ENCODE measurements at regions not wholly inside any gene's neighbourhood (a gene's known extent, or its start where the extent isn't known, plus 50 kb on each side); places are given as distances from the start of the nearest gene placed in this dataset.

- no peak for DNase-seq
Observed at GRCh38 chr21:27190601-27191000, 223.7 kb upstream of the ADAMTS5 start.

DNA sequence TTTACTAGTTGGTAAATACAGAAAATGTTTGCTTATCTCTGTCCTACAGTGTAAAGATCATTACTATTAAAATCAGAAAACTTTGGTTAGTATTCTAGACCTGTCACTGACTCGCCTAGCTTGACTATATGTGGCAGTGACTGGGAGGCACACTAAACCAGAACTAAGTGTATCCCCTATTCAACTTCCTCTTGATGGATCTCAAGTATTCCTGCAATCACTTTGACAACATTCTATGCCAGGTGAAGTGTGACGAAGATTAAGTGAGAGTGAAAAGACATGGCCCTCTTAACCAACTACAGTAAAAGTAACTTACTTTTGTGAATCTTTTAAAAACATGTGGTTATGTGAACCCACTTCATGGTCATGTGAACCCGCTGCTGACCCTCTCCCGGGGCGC is 223.0 kb upstream of the ADAMTS5 start:
- DNase-seq = no peak

DNA sequence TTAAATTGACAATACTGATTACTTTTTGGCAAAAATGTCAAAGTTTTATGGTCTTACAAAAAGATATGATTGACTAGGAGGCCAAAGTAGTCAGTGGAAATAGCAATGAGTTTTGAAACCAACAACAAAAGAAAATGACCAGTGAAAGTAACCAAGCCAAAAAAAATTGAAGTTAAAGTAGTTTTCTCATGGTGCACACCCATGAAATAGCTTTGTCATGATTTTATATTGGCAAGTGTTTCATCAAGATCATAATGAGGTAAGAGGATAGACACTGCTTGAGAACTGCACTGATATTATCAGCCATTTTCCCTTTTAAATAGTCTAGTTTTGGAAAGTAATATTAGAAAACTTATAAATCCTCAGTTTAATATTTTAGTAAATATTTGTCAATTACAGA is 206.2 kb upstream of the ADAMTS5 start:
- no peak for DNase-seq

DNA sequence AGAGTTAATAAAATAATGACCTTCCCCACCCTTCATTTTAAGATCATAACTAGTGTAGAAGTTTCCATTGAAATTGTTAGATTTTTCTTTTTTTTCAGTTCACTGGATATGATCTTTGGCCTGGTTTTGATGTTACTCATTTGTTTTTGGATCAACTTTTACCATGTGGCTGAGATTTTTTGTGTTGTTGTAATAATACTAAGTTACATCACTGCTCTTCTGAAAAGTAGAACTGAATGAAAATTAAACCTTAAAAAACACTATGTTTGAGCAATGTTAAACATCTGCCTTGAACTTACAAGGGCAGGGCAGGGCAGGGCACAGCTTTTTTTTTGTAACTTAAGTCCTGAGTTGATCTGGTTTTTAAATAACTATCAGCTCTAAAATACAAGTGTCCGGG is 204.8 kb upstream of the ADAMTS5 start:
- no peak for DNase-seq

DNA sequence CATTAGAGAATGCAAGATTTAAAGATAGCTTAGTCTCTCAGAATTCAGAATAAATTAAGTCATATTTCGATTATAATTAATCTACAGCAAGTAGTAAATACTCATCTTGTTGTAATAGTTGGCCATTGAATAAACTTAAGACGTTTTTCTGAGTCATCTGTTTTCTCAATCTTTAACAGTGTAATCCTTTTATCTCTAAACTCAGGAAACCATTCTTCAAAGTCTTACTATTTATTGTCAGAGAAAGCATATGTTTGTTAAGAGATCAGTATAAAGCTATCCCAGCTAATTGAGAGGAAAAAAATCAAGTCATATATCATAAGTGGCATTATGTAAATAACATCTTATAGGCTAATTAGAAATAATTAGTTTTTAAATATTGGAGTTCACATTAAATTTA is 201.2 kb upstream of the ADAMTS5 start:
- no peak for DNase-seq

DNA sequence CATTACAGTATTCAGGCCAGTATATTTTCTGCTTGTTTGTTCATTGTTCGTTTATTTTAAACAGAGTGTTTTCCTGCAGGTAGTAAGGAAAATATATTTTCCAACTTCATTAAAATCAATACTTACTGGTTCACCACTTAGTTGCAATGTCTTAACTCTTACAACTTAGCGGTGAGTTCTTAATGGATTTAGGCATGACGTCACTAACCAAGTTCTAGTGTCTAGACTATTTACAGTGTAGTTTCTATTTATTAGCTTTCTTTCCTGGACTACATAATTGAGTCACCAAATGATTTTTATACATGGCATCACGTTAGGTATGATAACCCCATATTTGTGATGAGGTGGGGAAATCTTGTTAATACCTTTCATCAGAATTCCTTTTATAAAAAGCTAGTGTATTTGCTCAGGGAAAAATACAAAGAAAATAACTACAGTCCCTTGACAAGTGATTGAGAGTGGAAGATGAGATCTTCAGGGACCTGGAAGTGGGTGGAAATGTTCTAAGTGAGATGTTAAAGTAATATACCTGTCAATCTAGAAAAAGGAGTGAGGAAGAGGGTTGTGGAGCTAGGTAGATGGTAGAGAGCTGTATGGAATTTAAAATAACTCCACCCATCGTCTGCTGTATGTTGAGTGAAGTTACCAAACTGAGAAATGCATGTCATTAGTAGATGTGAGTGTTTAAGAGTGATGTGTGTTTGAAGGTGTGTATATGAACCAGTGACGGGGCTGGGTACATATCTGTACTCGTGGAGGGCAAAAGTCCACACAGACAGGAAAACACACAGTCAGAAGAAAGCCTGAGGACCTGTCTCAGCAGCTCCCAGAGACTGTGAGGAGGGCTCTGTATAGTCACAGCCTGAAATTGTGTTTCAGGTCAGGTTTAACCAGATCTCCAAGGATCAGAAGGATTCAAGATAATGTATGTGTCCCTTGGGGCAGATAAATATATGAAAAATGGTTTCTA is 197.6 kb upstream of the ADAMTS5 start:
- DNase-seq = no peak

DNA sequence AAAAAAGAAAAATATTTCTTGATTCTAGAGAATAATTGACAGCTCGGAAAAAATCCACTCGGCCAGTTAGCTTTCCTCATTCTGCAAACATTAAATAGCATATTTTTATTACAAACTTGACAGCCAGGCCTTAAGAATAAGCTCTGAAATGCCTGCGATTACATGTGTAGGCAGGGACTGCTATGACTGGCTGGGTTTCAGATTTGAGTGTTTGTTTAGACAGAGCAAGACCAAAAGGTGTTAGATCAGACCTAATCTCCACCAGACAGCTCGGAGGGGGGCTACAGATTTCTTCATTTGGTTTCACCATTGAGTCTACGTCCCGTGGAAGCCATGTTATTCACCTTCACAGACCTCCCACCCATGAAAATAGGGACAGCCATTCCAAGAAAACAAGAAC is 192.1 kb upstream of the ADAMTS5 start:
- no peak for DNase-seq

DNA sequence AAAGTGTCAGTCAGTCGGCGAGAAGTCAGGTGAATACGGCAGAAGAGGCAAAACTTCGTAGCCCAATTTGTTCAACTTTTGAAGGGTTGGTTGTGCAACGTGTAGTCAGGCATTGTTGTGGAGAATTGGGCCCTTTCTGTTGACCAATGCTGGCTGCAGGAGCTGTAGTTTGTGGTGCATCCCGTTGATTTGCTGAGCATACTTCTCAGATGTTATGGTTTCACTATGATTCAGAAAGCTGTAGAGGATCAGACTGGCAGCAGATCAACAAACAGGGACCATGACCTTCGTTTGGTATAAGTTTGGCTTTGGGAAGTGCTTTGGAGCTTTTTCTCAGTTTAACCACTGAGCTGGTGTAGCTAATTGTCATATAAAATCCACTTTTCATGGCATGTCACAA is 190.2 kb upstream of the ADAMTS5 start:
- DNase-seq = no peak

- DNase-seq = no peak
Observed at GRCh38 chr21:27156666-27157065, 189.8 kb upstream of the ADAMTS5 start.

DNA sequence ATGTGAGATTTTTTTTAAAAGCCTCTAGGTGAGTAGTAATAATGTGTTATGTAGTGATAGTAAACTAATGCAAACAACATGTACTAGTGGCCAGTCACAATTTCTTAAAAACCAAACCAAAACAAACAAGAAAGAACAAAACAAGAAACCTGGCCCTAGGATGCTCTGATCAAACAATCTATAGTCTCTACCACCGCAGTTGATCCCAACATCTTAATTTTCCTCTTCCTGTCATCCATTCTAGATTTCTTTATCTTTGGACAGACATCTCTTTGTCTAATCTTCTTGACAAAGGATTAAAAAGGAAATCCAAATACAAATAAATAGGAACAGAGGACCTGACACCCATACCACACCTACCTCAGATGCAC is 188.2 kb upstream of the ADAMTS5 start:
- DNase-seq = no peak

DNA sequence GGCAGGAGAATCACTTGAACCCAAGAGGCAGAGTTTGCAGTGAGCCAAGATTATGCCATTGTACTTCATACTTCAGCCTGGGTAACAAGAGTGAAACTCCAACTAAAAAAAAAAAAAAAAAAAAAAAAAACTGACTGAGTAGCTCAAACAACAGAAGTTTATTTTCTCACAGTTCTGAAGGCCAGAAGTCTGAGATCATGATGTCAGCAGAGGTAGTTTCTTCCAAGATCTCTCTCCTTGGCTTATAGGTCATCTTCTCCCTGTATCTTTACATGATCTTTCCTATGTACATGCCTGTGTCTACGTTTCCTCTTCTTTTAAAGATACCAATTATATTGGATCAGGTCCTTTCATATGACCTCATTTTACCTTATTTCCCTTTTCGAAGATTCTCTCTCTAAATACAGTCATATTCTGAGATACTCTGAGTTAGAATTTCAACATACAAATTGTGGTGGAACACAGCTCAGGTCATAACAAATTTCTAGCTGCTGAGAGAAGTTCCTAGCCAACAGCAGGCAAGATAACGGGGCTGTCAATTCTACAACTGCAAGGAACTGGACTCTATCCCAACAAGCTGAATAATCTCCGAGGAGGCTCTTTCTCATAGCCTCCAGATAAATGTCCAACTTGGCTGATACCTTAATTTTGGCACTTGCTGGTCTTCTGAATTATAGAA is 187.7 kb upstream of the ADAMTS5 start:
- DNase-seq = no peak

- DNase-seq = no peak
Observed at GRCh38 chr21:27152996-27153395, 186.1 kb upstream of the ADAMTS5 start.

GRCh38 chr21:27149034-27149433 is 182.1 kb upstream of the ADAMTS5 start:
- no peak for DNase-seq

DNA sequence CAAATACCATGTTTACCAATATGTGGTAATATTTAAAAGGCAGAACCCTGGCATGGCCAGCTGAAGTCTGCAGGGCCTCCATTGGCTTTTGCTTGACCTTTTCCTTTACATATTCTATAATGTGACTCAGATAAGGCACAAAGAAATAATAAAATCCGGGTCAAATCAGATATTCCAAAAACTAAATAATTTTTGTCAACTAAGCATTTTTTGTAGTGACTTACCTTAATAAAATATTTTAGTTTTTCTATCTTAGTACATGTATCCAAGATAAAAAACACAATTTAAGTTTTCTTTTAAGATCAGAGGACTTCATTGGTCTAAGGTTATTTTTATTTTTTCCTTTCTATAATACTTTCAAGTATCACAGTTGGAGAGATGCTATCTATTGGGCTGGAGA is 179.4 kb upstream of the ADAMTS5 start:
- DNase-seq = no peak

DNA sequence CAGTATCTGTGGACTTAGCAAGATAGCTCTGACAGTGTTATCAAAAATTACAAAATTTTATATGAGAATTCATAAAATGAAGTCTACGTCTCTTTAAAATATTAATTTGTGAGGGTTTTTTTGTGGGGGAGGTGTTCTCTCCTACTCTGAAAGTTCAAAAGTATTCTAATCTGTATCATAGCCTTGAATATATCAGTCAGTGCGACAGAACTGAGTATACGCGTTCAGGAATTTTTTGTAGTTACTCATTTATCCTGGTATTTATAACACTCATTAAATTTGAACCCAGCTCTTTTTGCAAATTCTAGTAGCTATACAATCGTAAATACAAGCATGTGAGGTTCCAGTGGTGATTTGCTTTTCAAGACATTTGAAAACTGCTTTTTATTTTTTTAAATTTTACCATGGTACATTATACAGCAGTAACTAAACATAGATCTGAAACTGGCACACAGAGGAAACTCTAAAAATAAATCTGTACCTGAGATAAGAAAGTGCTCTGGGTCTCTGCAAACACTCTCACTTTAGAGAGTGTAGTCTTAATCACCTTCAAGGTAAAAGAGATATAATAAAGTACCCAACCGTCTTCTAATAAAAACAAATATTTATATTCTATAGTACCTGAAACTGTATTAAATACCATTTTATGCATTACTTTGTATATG is 178.4 kb upstream of the ADAMTS5 start:
- no peak for DNase-seq

DNA sequence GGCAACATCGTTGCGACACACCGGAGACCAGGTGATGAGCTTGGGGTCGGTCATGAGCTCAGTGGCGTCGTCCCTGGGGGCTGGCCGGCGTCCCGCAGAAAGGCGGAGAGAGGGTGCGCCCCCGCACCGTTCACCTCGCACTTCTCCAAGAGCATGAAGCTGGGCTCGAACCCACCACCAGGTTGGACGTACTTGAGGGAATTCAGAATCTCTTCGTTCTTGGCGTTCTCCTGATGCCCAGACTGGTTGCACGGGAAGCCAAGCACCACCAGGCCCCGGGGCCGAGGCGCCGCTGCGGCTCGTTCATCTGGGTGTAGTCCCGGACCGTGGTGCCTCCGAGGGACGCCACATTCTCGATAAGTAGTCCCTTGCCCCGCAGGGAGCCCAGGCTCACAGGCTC is 176.6 kb upstream of the ADAMTS5 start:
- DNase-seq = no peak

DNA sequence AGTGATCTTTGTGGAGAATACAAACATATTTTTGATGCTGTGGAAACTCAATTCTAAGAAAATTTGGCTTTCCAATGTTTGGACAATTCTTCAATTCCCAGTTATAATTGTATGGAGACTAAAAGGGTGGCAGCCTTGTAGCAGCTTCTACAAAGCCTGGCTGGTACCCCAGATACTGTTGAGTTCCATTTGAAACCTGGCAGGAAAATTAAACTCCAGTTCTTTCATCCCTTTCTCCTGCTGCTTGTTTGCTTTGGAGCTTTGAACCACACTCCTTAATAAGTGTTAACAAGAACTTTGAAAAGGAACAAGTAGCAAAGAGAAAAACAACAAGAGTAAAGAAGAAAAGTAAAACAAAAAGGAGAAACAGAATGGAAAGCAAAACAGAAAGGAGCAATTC is 172.6 kb upstream of the ADAMTS5 start:
- DNase-seq = no peak

DNA sequence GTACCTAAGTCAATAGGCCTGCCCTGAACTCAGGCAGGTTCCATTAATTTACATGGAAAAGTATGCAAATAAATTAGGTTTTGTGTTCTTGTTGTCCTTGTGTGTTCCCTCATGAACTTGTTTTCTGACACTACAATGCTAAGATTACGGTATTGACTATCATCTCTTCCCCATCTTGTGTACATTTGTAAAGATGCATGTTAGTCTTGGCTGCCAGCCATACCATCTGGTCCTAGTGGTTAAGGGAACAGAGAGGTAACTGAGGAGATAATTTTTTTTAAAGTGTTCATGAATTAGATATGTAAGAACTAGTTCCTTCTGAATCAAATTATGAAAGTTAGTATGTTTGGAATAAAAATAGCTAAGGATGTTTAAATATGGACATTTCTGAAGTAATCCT is 167.6 kb upstream of the ADAMTS5 start:
- DNase-seq = no peak

- DNase-seq = no peak
Observed at GRCh38 chr21:27132266-27132665, 165.4 kb upstream of the ADAMTS5 start.

- DNase-seq = no peak
Observed at GRCh38 chr21:27130154-27130553, 163.3 kb upstream of the ADAMTS5 start.

DNA sequence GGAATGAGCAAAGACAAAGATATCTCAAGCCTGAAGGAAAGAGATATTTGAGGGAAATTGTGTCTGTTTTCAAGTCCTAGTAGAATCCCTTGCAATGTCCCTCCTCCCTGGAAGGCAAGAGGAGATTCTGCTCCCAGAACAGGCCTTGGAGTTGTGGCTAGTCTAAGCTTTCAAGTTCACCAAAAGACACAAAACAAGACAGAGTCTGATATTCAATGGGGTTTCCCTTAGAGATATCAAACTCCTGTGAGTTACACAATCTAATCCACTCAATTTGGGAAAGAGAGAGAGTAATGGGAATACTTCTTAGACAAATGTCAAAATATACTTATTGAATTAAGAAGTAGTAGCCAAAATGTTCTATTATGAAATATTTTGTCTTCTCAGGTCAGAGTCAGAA is 162.8 kb upstream of the ADAMTS5 start:
- DNase-seq = no peak

GRCh38 chr21:27129215-27129614 is 162.3 kb upstream of the ADAMTS5 start:
- DNase-seq = no peak

GRCh38 chr21:27126140-27126539 is 159.3 kb upstream of the ADAMTS5 start:
- DNase-seq = no peak

DNA sequence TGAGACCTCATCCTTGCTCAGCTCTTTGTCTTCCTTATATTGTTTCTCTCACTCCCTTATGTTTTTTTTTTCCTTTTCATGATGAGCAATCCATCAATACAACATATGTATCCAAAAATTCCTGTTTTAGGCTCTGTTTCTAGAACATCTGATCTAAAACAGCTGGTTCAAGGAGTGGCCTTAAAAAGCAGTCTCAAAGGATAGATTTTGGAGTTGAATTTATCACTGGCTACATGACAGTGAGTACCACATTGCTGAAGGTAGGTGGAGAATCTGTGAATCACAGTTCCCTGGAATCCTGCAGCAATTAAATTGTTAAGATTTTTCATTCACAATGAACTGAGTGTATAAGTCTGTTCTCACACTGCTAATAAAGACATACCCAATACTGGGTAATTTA is 155.8 kb upstream of the ADAMTS5 start:
- DNase-seq = no peak

Measured in KG1 (cell line).